Smooth muscle cell (in vitro differentiated cells): ENCODE measurements at regions not wholly inside any gene's neighbourhood (a gene's known extent, or its start where the extent isn't known, plus 50 kb on each side); places are given as distances from the start of the nearest gene placed in this dataset.

Experiments used
- DNase-seq: peaks from one replicate; lab custom pipeline; 2025; ENCODE audit not compliant: unreplicated experiment; lab: John Stamatoyannopoulos, UW
- H2AFZ ChIP-seq: fragments of 200-600 bp; sonication (generic); 2 replicates; pipeline ENCODE4 v1.6.0; 2016; ENCODE audit warnings: antibody characterized with exemption, low read depth, mild to moderate bottlenecking
- H3F3A ChIP-seq: fragments of 200-600 bp; sonication (generic); 2 replicates; pipeline ENCODE4 v1.6.0; 2017; ENCODE audit warnings: antibody characterized with exemption, low read depth
- H3K27ac ChIP-seq: fragments of 200-600 bp; sonication (generic); 2 replicates; pipeline ENCODE4 v1.5.1; 2016; ENCODE audit warnings: low read depth, mild to moderate bottlenecking
- H3K27me3 ChIP-seq: fragments of 200-600 bp; sonication (generic); 2 replicates; pipeline ENCODE4 v1.6.1; 2016; ENCODE audit warnings: low read depth, mild to moderate bottlenecking
- H3K36me3 ChIP-seq: fragments of 200-600 bp; sonication (generic); 2 replicates; pipeline ENCODE4 v1.5.1; 2016; ENCODE audit warnings: low read depth
- H3K4me1 ChIP-seq: fragments of 200-600 bp; sonication (generic); 2 replicates; pipeline ENCODE4 v1.5.1; 2016; ENCODE audit warnings: low read depth
- H3K4me2 ChIP-seq: fragments of 200-600 bp; sonication (generic); 2 replicates; pipeline ENCODE4 v1.6.0; 2016; ENCODE audit warnings: mild to moderate bottlenecking
- H3K4me3 ChIP-seq: fragments of 200-600 bp; sonication (generic); 2 replicates; pipeline ENCODE4 v1.5.1; 2016; ENCODE audit warnings: mild to moderate bottlenecking
- H3K79me2 ChIP-seq: fragments of 200-600 bp; sonication (generic); 2 replicates; pipeline ENCODE4 v1.6.0; 2016; ENCODE audit warnings: low read depth, mild to moderate bottlenecking
- H3K9ac ChIP-seq: fragments of 200-600 bp; sonication (generic); 2 replicates; pipeline ENCODE4 v1.6.0; 2016; ENCODE audit warnings: low read depth
- H3K9me3 ChIP-seq: fragments of 200-600 bp; sonication (generic); replicated peaks from 2 replicates; pipeline ENCODE4 v1.5.1; 2016; ENCODE audit warnings: low read depth
- H4K20me1 ChIP-seq: fragments of 200-600 bp; sonication (generic); 2 replicates; pipeline ENCODE4 v1.6.0; 2016; ENCODE audit warnings: low read depth
- WGBS: methylation state at CpG from one replicate; pipeline ENCODE4 v1.1.7; 2016; ENCODE audit warnings: low lambda C conversion rate; 5-methylcytosine and 5-hydroxymethylcytosine counted together
- TF ChIP-seq, protein P1 (sequence below): fragments of 200-600 bp; sonication (generic); IDR thresholded peaks from 2 replicates; pipeline ENCODE4 v1.5.1; 2017; ENCODE audit warnings: borderline replicate concordance, mild to moderate bottlenecking, antibody characterized with exemption; ENCODE audit not compliant: insufficient read depth, poor library complexity, severe bottlenecking

DNA sequence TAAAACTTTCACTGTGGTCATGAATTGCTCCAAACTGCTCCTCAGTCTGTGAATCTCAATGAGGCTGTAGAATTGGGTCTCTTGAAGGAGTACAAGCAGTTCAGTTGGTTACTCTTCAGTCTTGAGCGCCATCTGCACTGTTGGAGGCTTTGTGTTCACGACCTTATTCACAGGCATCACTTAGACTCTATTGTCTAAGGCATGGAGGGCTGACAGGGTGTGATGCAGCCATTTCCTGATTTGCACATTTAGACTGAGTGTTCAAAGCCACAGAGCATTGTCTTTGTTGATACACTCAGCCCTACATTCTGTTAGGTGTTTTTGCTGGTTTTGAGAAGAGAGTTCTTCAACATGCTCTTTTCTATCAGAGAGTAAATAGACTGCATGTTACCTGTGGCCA, 355.9 kb upstream of the RIOK2 start:
- Histone ChIP-seq H2AFZ (no peak overlapping the region), H3K9me3 (no peaks in the 10 kb centered on the region), H3K27ac (no peak overlapping the region), H3K27me3 (no peaks in the 10 kb centered on the region), H3K4me1 (no peaks in the 10 kb centered on the region), H3K36me3 (no peaks in the 10 kb centered on the region), H3K4me2 (no peak overlapping the region), H3K79me2 (no peaks in the 10 kb centered on the region), H3K9ac (no peak overlapping the region), H3K4me3 (no peak overlapping the region), H4K20me1 (no peaks in the 10 kb centered on the region), H3F3A (no peaks in the 10 kb centered on the region)
- TF ChIP-seq, protein P1, sequence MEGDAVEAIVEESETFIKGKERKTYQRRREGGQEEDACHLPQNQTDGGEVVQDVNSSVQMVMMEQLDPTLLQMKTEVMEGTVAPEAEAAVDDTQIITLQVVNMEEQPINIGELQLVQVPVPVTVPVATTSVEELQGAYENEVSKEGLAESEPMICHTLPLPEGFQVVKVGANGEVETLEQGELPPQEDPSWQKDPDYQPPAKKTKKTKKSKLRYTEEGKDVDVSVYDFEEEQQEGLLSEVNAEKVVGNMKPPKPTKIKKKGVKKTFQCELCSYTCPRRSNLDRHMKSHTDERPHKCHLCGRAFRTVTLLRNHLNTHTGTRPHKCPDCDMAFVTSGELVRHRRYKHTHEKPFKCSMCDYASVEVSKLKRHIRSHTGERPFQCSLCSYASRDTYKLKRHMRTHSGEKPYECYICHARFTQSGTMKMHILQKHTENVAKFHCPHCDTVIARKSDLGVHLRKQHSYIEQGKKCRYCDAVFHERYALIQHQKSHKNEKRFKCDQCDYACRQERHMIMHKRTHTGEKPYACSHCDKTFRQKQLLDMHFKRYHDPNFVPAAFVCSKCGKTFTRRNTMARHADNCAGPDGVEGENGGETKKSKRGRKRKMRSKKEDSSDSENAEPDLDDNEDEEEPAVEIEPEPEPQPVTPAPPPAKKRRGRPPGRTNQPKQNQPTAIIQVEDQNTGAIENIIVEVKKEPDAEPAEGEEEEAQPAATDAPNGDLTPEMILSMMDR, result no peak
- no peak for DNase-seq
- WGBS, result 89% methylated on average over 2 of the region's 2 CpGs

DNA sequence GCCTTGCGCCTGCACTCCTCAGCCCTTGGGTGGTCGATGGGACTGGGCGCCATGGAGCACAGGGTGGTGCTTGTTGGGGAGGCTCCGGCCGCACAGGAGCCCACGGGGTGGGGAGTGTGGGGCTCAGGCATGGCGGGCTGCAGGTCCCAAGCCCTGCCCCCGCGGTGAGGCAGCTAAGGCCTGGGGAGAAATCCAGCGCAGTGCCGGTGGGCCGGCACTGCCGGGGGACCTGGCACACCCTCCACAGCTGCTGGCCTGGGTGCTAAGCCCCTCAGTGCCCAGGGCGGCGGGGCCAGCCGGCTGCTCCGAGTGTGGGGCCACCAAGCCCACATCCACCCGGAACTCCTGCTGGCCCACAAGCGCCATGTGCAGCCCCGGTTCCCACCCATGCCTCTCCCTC, 358.8 kb upstream of the RIOK2 start:
- H2AFZ ChIP-seq, result no peak overlapping the region
- H3K9me3 ChIP-seq, result no peaks in the 10 kb centered on the region
- no peak overlapping the region for H3K27ac ChIP-seq
- WGBS, result 93% methylated on average over 16 of the region's 20 CpGs
- no peaks in the 10 kb centered on the region for H3K79me2 ChIP-seq
- no peaks in the 10 kb centered on the region for H3K36me3 ChIP-seq
- H3F3A ChIP-seq, result no peaks in the 10 kb centered on the region
- no peak overlapping the region for H3K9ac ChIP-seq
- no peaks in the 10 kb centered on the region for H3K27me3 ChIP-seq
- H3K4me3 ChIP-seq, result no peak overlapping the region
- TF ChIP-seq, protein P1, result no peak
- DNase-seq, result no peak
- no peaks in the 10 kb centered on the region for H3K4me1 ChIP-seq
- H4K20me1 ChIP-seq, result no peaks in the 10 kb centered on the region
- H3K4me2 ChIP-seq, result no peak overlapping the region

DNA sequence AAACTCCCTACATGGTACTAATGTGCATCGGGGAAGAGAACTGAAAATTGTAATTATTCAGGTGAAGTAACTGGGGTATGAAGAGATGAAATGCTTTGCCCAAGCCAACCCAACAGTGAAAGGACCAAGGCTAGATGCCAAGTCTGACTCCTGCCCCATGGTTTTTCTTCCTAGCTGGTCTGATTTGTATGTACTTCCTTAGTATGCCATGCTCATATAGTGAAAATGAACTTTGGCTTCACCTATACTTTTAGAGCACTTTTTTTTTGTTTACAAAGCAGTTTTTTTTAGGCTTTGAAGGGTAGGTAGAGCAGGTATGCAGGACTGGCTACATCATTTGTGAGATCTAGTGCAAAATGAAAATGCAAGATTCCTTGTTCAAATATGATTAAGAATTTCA, 359.4 kb upstream of the RIOK2 start:
- no peak overlapping the region for H3K4me3 ChIP-seq

DNA sequence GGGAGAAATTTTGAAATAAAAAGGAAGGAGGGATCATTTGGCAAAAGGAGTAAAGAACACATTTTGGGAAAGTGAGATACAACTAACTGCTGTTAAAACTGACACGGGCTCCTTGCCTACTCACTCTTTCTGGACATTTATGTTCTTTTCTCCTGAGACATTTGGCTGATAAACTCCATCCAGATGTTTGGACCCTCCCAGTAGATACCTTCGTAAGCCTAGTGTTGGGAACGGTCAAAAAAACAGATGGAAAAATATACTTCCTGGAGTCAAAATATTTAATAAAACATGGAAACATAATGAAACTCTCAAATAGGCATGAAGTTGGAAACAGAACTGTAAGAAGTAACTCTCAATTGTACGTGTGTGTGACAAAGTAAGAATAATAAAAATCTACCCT, 360.1 kb upstream of the RIOK2 start:
- Histone ChIP-seq H3K79me2 (no peaks in the 10 kb centered on the region), H2AFZ (no peak overlapping the region), H3K9me3 (no peaks in the 10 kb centered on the region), H3F3A (no peaks in the 10 kb centered on the region), H3K4me1 (no peaks in the 10 kb centered on the region), H3K4me2 (no peak overlapping the region), H3K27ac (no peak overlapping the region), H4K20me1 (no peaks in the 10 kb centered on the region), H3K36me3 (no peaks in the 10 kb centered on the region), H3K4me3 (no peak overlapping the region), H3K27me3 (no peaks in the 10 kb centered on the region), H3K9ac (no peak overlapping the region)
- TF ChIP-seq, protein P1, result no peak
- 92% methylated on average over 4 of the region's 4 CpGs for WGBS
- no peak for DNase-seq

More for the DNA sequence above, 359.4 kb upstream of the RIOK2 start:
- H3K79me2 ChIP-seq, result no peaks in the 10 kb centered on the region
- no peaks in the 10 kb centered on the region for H3K27me3 ChIP-seq
- no peak for DNase-seq
- H3K9ac ChIP-seq, result no peak overlapping the region
- H3K36me3 ChIP-seq, result no peaks in the 10 kb centered on the region
- H3K9me3 ChIP-seq, result no peaks in the 10 kb centered on the region
- H3K4me2 ChIP-seq, result no peak overlapping the region
- no peaks in the 10 kb centered on the region for H4K20me1 ChIP-seq
- no peak overlapping the region for H2AFZ ChIP-seq
- WGBS, result 100% methylated on average over 1 of the region's 1 CpG
- no peaks in the 10 kb centered on the region for H3K4me1 ChIP-seq
- TF ChIP-seq, protein P1, result no peak
- no peak overlapping the region for H3K27ac ChIP-seq
- no peaks in the 10 kb centered on the region for H3F3A ChIP-seq
